ENCODE measurements at regions not wholly inside any gene's neighbourhood (a gene's known extent, or its start where the extent isn't known, plus 50 kb on each side); places are given as distances from the start of the nearest gene placed in this dataset.

GRCh38 chr4:106503116-106504050 lies 134.8 kb upstream of the GIMD1 start:
- TF ChIP-seq ZNF274 (IDR thresholded peaks at IDR 0.05; ENCODE audit: low read depth, low read length) (no peak), SUZ12 (IDR thresholded peaks at IDR 0.05; ENCODE audit: extremely low read depth, insufficient read depth, insufficient read length) (no peak), YY1 (IDR thresholded peaks at IDR 0.05; ENCODE audit: insufficient read depth, insufficient read length) (no peak)
- no peaks in the 10 kb centered on the region for H3K27me3 ChIP-seq (ENCODE audit: insufficient read depth, insufficient read length)
- no peak for DNase-seq (ENCODE audit: low read depth, low spot score)
- no peaks in the 10 kb centered on the region for H3K9me3 ChIP-seq (ENCODE audit: insufficient read depth, low read length)
- H3K4me1 ChIP-seq (ENCODE audit: insufficient read depth, insufficient read length) = no peaks in the 10 kb centered on the region
- H3K4me3 ChIP-seq (ENCODE audit: insufficient read length, low read depth) = no peak overlapping the region
- H3K9ac ChIP-seq (ENCODE audit: insufficient read length, low read depth) = no peak overlapping the region
- no peaks in the 10 kb centered on the region for H3K36me3 ChIP-seq (ENCODE audit: insufficient read depth, insufficient read length, low read length)

DNA sequence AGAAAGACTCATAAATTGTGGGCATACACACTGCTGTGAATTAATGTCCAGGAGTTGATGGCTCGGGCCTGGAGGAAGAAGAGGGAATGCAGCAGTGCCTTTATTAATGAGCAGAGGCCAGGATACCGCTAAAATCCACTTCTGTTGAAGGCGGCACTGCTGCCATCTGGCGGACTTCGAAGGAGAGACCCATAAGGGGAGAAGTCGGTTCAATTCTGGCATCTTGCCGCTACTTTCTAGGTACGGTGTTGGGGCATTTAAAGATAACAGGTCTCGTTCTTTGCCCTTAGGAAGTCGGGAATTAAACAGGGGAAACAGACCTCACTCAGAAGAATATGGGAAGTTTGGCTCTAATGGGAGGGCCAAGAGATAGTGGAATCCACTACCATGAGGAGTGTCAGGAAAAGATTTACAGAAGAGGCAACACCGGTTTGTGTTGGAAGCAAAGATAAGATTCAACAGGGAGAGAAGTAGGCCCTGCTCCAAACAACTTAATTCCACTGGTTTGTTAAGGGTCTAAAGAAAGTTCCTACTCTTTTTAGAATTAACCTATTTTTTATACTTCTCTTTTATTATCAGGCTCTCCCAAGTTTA lies 133.6 kb upstream of the GIMD1 start:
- no peaks in the 10 kb centered on the region for H3K9me3 ChIP-seq (ENCODE audit: insufficient read depth, low read length)
- no peak overlapping the region for H3K4me3 ChIP-seq (ENCODE audit: insufficient read length, low read depth)
- H3K4me1 ChIP-seq (ENCODE audit: insufficient read depth, insufficient read length) = no peaks in the 10 kb centered on the region
- TF ChIP-seq ZNF274 (IDR thresholded peaks at IDR 0.05; ENCODE audit: low read depth, low read length) (no peak), YY1 (IDR thresholded peaks at IDR 0.05; ENCODE audit: insufficient read depth, insufficient read length) (no peak), SUZ12 (IDR thresholded peaks at IDR 0.05; ENCODE audit: extremely low read depth, insufficient read depth, insufficient read length) (no peak)
- H3K9ac ChIP-seq (ENCODE audit: insufficient read length, low read depth) = no peak overlapping the region
- H3K27me3 ChIP-seq (ENCODE audit: insufficient read depth, insufficient read length) = no peaks in the 10 kb centered on the region
- peak; percentile 27 for DNase-seq (ENCODE audit: low read depth, low spot score)
- no peaks in the 10 kb centered on the region for H3K36me3 ChIP-seq (ENCODE audit: insufficient read depth, insufficient read length, low read length)

GRCh38 chr4:106497271-106497670 lies 128.7 kb upstream of the GIMD1 start:
- DNase-seq (ENCODE audit: low read depth, low spot score) = no peak

DNA sequence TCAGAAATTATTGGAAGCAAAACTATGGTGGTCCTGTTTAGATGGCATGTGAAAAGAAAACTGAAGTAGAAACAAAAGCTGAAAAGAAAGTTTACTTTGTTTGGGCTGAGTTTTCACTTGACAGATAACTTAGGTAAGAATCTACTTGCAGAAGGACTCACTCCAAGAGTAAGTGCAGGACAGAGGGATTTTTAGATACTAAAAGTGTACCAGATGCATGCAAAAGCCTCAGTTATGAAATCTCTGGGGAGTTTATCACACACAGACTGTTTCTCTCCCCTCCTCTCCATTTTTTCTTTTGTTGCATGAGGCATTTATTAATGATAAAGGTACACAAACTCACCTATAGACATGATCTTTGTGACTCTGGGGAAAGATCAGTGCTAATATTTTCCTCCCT lies 127.5 kb upstream of the GIMD1 start:
- Histone ChIP-seq H3K36me3 (ENCODE audit: insufficient read depth, insufficient read length, low read length) (no peaks in the 10 kb centered on the region), H3K4me3 (ENCODE audit: insufficient read length, low read depth) (no peak overlapping the region), H3K9ac (ENCODE audit: insufficient read length, low read depth) (no peak overlapping the region), H3K9me3 (ENCODE audit: insufficient read depth, low read length) (no peaks in the 10 kb centered on the region), H3K27me3 (ENCODE audit: insufficient read depth, insufficient read length) (no peaks in the 10 kb centered on the region), H3K4me1 (ENCODE audit: insufficient read depth, insufficient read length) (no peaks in the 10 kb centered on the region)
- TF ChIP-seq ZNF274 (IDR thresholded peaks at IDR 0.05; ENCODE audit: low read depth, low read length) (no peak), SUZ12 (IDR thresholded peaks at IDR 0.05; ENCODE audit: extremely low read depth, insufficient read depth, insufficient read length) (no peak), YY1 (IDR thresholded peaks at IDR 0.05; ENCODE audit: insufficient read depth, insufficient read length) (no peak)
- DNase-seq (ENCODE audit: low read depth, low spot score) = no peak

More at GRCh38 chr4:106497271-106497670, 128.7 kb upstream of the GIMD1 start:
- no peak for TF ChIP-seq ZNF274 (IDR thresholded peaks at IDR 0.05; ENCODE audit: low read depth, low read length)
- TF ChIP-seq YY1 (IDR thresholded peaks at IDR 0.05; ENCODE audit: insufficient read depth, insufficient read length) = no peak
- no peak for TF ChIP-seq SUZ12 (IDR thresholded peaks at IDR 0.05; ENCODE audit: extremely low read depth, insufficient read depth, insufficient read length)
- no peaks in the 10 kb centered on the region for H3K9me3 ChIP-seq (ENCODE audit: insufficient read depth, low read length)
- no peaks in the 10 kb centered on the region for H3K27me3 ChIP-seq (ENCODE audit: insufficient read depth, insufficient read length)
- H3K36me3 ChIP-seq (ENCODE audit: insufficient read depth, insufficient read length, low read length) = no peaks in the 10 kb centered on the region
- no peak overlapping the region for H3K4me3 ChIP-seq (ENCODE audit: insufficient read length, low read depth)
- H3K9ac ChIP-seq (ENCODE audit: insufficient read length, low read depth) = no peak overlapping the region
- H3K4me1 ChIP-seq (ENCODE audit: insufficient read depth, insufficient read length) = no peaks in the 10 kb centered on the region

- Histone ChIP-seq H3K9ac (ENCODE audit: insufficient read length, low read depth) (no peak overlapping the region), H3K9me3 (ENCODE audit: insufficient read depth, low read length) (no peaks in the 10 kb centered on the region), H3K4me3 (ENCODE audit: insufficient read length, low read depth) (no peak overlapping the region), H3K4me1 (ENCODE audit: insufficient read depth, insufficient read length) (no peaks in the 10 kb centered on the region), H3K36me3 (ENCODE audit: insufficient read depth, insufficient read length, low read length) (no peaks in the 10 kb centered on the region), H3K27me3 (ENCODE audit: insufficient read depth, insufficient read length) (no peaks in the 10 kb centered on the region)
- TF ChIP-seq YY1 (IDR thresholded peaks at IDR 0.05; ENCODE audit: insufficient read depth, insufficient read length) (no peak), SUZ12 (IDR thresholded peaks at IDR 0.05; ENCODE audit: extremely low read depth, insufficient read depth, insufficient read length) (no peak), ZNF274 (IDR thresholded peaks at IDR 0.05; ENCODE audit: low read depth, low read length) (no peak)
- no peak for DNase-seq (ENCODE audit: low read depth, low spot score)
Measured at GRCh38 chr4:106495476-106495875, 126.9 kb upstream of the GIMD1 start.

GRCh38 chr4:106494066-106494465 lies 125.5 kb upstream of the GIMD1 start:
- Histone ChIP-seq H3K4me1 (ENCODE audit: insufficient read depth, insufficient read length) (no peaks in the 10 kb centered on the region), H3K9ac (ENCODE audit: insufficient read length, low read depth) (no peak overlapping the region), H3K4me3 (ENCODE audit: insufficient read length, low read depth) (no peak overlapping the region), H3K9me3 (ENCODE audit: insufficient read depth, low read length) (no peaks in the 10 kb centered on the region), H3K27me3 (ENCODE audit: insufficient read depth, insufficient read length) (no peaks in the 10 kb centered on the region), H3K36me3 (ENCODE audit: insufficient read depth, insufficient read length, low read length) (no peaks in the 10 kb centered on the region)
- TF ChIP-seq YY1 (IDR thresholded peaks at IDR 0.05; ENCODE audit: insufficient read depth, insufficient read length) (no peak), SUZ12 (IDR thresholded peaks at IDR 0.05; ENCODE audit: extremely low read depth, insufficient read depth, insufficient read length) (no peak), ZNF274 (IDR thresholded peaks at IDR 0.05; ENCODE audit: low read depth, low read length) (no peak)
- DNase-seq (ENCODE audit: low read depth, low spot score) = no peak

GRCh38 chr4:106493086-106493485 lies 124.5 kb upstream of the GIMD1 start:
- Histone ChIP-seq H3K4me1 (ENCODE audit: insufficient read depth, insufficient read length) (no peaks in the 10 kb centered on the region), H3K27me3 (ENCODE audit: insufficient read depth, insufficient read length) (no peaks in the 10 kb centered on the region), H3K9me3 (ENCODE audit: insufficient read depth, low read length) (no peaks in the 10 kb centered on the region), H3K36me3 (ENCODE audit: insufficient read depth, insufficient read length, low read length) (no peaks in the 10 kb centered on the region), H3K9ac (ENCODE audit: insufficient read length, low read depth) (no peak overlapping the region), H3K4me3 (ENCODE audit: insufficient read length, low read depth) (no peak overlapping the region)
- DNase-seq (ENCODE audit: low read depth, low spot score) = no peak
- TF ChIP-seq SUZ12 (IDR thresholded peaks at IDR 0.05; ENCODE audit: extremely low read depth, insufficient read depth, insufficient read length) (no peak), ZNF274 (IDR thresholded peaks at IDR 0.05; ENCODE audit: low read depth, low read length) (no peak), YY1 (IDR thresholded peaks at IDR 0.05; ENCODE audit: insufficient read depth, insufficient read length) (no peak)
